Neural progenitor cell (in vitro differentiated cells): ENCODE measurements at regions not wholly inside any gene's neighbourhood (a gene's known extent, or its start where the extent isn't known, plus 50 kb on each side); places are given as distances from the start of the nearest gene placed in this dataset.

ENCODE experiments used
- EZH2 ChIP-seq: fragments of 200-600 bp; sonication (generic); IDR thresholded peaks from 2 replicates; pipeline ENCODE4 v1.6.1; 2017; ENCODE audit warnings: antibody characterized with exemption, mild to moderate bottlenecking, moderate library complexity
- TF ChIP-seq, protein P1 (sequence below): fragments of 200-600 bp; sonication (generic); IDR thresholded peaks from 2 replicates; pipeline ENCODE4 v1.5.1; 2017; ENCODE audit warnings: antibody characterized with exemption, mild to moderate bottlenecking

DNA sequence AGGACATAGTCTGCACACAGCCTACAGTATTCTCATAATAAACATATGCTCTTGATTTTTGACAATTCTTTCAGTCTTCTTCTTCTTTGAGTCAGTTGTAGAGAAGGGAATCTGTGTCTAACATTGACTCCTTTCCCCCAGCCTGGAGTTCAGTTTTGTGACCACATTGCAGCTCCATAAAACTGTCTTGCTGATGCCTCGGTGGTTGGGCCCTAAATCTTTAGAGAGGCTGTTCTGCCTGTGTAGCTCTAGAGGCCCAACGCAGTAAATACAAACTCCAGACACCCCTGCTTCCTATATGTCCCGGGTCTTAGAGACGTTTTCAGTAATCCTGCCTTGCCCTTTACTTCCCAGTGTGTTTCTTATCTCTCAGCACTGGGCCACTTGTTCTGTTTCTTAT, 639.5 kb upstream of the AADAT start:
- TF ChIP-seq, protein P1, sequence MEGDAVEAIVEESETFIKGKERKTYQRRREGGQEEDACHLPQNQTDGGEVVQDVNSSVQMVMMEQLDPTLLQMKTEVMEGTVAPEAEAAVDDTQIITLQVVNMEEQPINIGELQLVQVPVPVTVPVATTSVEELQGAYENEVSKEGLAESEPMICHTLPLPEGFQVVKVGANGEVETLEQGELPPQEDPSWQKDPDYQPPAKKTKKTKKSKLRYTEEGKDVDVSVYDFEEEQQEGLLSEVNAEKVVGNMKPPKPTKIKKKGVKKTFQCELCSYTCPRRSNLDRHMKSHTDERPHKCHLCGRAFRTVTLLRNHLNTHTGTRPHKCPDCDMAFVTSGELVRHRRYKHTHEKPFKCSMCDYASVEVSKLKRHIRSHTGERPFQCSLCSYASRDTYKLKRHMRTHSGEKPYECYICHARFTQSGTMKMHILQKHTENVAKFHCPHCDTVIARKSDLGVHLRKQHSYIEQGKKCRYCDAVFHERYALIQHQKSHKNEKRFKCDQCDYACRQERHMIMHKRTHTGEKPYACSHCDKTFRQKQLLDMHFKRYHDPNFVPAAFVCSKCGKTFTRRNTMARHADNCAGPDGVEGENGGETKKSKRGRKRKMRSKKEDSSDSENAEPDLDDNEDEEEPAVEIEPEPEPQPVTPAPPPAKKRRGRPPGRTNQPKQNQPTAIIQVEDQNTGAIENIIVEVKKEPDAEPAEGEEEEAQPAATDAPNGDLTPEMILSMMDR: no peak
- no peak for TF ChIP-seq EZH2
